ENCODE measurements at regions not wholly inside any gene's neighbourhood (a gene's known extent, or its start where the extent isn't known, plus 50 kb on each side); places are given as distances from the start of the nearest gene placed in this dataset.

DNA sequence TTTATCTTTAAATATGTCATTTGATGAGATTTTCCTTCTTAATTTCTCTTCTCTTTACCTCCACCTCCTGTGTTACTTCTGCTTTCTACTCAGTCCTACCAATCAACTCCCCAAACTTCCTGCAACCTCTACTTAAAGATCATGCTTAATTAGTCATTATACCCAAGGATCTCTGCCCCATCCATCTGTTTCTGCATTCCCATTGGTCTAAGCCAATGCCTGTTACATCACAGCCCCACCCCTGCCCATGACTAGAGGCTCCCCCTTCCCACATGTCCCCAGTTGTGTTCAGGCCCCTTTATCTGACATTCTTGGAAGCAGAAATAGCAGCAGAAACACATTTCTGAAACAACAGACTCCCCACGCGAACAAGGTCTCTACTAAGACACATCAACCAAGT is 319.1 kb upstream of the NFE2L3 start:
- TF ChIP-seq, protein P1, sequence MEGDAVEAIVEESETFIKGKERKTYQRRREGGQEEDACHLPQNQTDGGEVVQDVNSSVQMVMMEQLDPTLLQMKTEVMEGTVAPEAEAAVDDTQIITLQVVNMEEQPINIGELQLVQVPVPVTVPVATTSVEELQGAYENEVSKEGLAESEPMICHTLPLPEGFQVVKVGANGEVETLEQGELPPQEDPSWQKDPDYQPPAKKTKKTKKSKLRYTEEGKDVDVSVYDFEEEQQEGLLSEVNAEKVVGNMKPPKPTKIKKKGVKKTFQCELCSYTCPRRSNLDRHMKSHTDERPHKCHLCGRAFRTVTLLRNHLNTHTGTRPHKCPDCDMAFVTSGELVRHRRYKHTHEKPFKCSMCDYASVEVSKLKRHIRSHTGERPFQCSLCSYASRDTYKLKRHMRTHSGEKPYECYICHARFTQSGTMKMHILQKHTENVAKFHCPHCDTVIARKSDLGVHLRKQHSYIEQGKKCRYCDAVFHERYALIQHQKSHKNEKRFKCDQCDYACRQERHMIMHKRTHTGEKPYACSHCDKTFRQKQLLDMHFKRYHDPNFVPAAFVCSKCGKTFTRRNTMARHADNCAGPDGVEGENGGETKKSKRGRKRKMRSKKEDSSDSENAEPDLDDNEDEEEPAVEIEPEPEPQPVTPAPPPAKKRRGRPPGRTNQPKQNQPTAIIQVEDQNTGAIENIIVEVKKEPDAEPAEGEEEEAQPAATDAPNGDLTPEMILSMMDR (IDR thresholded peaks at IDR 0.05; ENCODE audit: low read depth, low read length) = no peak
- ChIA-PET POLR2A (no interaction called here), CTCF (interaction anchor here (0.9 to 1.3 kb wide), 3 partner anchors 9 to 22 kb away, joined by 3 read pairs; no protein-coding TSS in a partner anchor)
- no peak overlapping the region for H3K27ac ChIP-seq (ENCODE audit: low read depth, low read length)
- no peak overlapping the region for H3K4me3 ChIP-seq (ENCODE audit: low read depth, low read length)
- no peak for DNase-seq (ENCODE audit: low read depth, low spot score)
- H3K9me3 ChIP-seq (ENCODE audit: control insufficient read depth, insufficient read depth, low read length) = no peaks in the 10 kb centered on the region
- H3K27me3 ChIP-seq (ENCODE audit: control insufficient read depth, insufficient read depth, low read length) = no peaks in the 10 kb centered on the region

DNA sequence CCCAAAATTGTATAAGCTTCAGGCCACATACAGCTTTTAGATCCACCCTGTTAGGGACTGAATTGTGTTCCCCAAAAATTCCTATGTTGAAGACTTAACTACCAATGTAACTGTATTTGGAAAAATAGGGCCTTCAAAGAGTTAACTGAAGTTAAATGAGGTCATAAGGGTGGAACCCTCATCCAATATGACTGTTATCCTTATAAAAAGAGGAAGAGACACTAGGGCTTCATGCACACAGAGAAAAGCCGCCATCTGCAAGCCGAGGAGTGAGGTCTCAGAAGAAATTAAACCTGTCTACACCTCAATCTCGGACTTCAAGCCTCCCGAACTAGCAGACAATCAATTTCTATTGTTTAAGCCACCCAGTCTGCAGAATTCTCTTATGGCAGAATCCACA is 317.9 kb upstream of the NFE2L3 start:
- Histone ChIP-seq H3K4me3 (ENCODE audit: low read depth, low read length) (no peak overlapping the region), H3K27me3 (ENCODE audit: control insufficient read depth, insufficient read depth, low read length) (no peaks in the 10 kb centered on the region), H3K27ac (ENCODE audit: low read depth, low read length) (no peak overlapping the region), H3K9me3 (ENCODE audit: control insufficient read depth, insufficient read depth, low read length) (no peaks in the 10 kb centered on the region)
- TF ChIP-seq, protein P1 (IDR thresholded peaks at IDR 0.05; ENCODE audit: low read depth, low read length) = no peak
- POLR2A ChIA-PET = no interaction called here
- CTCF ChIA-PET = no interaction called here
- no peak for DNase-seq (ENCODE audit: low read depth, low spot score)

DNA sequence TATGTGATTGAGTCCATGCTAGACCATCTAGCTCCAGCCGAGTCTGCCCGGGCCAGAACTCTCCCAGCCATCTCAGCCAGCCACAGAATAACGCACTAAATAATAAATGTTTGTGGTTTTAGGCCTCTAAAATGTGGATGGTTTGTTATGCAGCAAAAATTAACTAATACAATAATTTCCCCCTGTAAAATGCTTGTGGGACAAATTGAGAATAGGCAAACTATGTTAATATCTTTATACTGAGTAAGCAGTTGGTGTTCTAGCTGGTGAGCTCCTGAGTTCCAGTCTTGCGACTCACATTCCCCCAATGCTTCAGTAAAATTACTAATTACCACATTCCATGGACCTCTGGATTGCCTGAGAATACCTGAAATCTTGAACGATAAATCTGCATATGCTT is 316.8 kb upstream of the NFE2L3 start:
- DNase-seq (ENCODE audit: low read depth, low spot score) = no peak

DNA sequence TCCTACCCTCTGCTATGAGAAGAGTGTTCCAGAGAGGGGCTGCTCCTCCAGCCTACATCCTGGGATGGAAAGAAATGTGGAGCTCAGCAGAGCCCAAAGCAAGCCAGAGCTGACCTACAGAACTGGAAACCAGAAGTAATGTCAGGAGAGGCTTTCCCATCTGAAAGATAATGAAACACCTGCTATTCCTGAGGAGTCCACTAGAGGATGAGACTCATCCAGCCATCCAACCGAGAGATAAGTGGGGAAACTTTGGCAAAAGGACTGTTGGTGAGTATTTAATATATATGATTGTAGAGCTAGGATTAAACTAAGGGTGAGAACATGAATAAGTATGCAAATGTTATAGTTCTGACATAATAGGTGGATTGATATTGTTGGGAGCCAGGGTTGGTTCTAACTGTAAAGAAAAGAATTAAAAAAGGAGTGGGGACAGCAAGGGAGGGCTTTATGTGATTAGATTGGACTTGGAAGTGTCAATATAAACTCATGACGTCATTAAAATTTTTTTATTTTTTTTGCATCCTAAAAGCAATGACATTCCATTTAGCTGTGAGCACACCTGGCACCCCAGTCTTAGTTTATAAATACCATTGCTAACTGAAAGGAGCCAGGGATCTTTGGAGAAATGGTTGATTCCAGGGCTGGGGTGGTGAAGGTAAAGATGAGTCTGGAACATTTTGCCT is 312.8 kb upstream of the NFE2L3 start:
- no peak overlapping the region for H3K27ac ChIP-seq (ENCODE audit: low read depth, low read length)
- ChIA-PET CTCF (interaction anchor here (1.1 to 3.6 kb wide), 8 partner anchors 8 to 113 kb away, joined by 3 to 15 read pairs (median 4); no protein-coding TSS in a partner anchor), POLR2A (no interaction called here)
- TF ChIP-seq, protein P1 (IDR thresholded peaks at IDR 0.05; ENCODE audit: low read depth, low read length) = peak; percentile 48
- H3K27me3 ChIP-seq (ENCODE audit: control insufficient read depth, insufficient read depth, low read length) = no peaks in the 10 kb centered on the region
- no peak overlapping the region for H3K4me3 ChIP-seq (ENCODE audit: low read depth, low read length)
- DNase-seq (ENCODE audit: low read depth, low spot score) = no peak
- no peaks in the 10 kb centered on the region for H3K9me3 ChIP-seq (ENCODE audit: control insufficient read depth, insufficient read depth, low read length)

More for the DNA sequence above, 316.8 kb upstream of the NFE2L3 start:
- Histone ChIP-seq H3K4me3 (ENCODE audit: low read depth, low read length) (no peak overlapping the region), H3K9me3 (ENCODE audit: control insufficient read depth, insufficient read depth, low read length) (no peaks in the 10 kb centered on the region), H3K27me3 (ENCODE audit: control insufficient read depth, insufficient read depth, low read length) (no peaks in the 10 kb centered on the region), H3K27ac (ENCODE audit: low read depth, low read length) (no peak overlapping the region)
- POLR2A ChIA-PET = interaction anchor here (1.4 kb wide), 2 partner anchors 12 to 30 kb away, joined by 3 to 7 read pairs; no protein-coding TSS in a partner anchor
- TF ChIP-seq, protein P1 (IDR thresholded peaks at IDR 0.05; ENCODE audit: low read depth, low read length) = no peak
- CTCF ChIA-PET = interaction anchor here (0.6 to 2.5 kb wide), 5 partner anchors 12 to 444 kb away, joined by 3 to 12 read pairs (median 4); no protein-coding TSS in a partner anchor

DNA sequence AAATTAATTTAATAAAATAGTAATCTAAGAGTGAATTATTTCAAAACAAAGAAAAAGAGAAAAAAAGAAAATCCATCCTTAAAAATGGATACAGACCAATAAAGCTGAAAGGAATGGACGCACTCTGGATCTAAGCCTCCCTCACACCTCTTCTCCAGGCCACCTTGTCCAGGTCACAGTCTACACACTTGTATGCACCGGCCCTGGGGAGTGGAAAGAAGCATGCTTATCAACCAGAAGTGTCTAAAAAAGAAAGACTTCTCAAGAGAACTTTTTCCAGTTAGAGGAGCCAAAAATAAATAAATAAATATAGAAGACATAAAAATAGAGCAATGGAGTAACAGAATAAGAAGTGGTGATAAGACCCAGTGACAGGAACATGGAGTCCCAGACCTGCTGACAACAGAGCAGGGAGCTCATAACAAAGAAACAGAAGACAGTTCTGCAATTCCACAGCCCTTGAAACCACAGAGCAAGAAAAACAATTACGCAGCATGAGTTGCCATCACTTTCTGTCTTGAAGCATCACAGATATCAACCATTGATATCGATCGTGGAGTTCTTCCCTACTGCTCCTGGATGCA is 311.7 kb upstream of the NFE2L3 start:
- no peak for DNase-seq (ENCODE audit: low read depth, low spot score)
- H3K9me3 ChIP-seq (ENCODE audit: control insufficient read depth, insufficient read depth, low read length) = no peaks in the 10 kb centered on the region
- H3K27ac ChIP-seq (ENCODE audit: low read depth, low read length) = no peak overlapping the region
- ChIA-PET CTCF (interaction anchor here (1.3 to 3.6 kb wide), 2 partner anchors 12 to 14 kb away, joined by 3 to 15 read pairs; no protein-coding TSS in a partner anchor), POLR2A (no interaction called here)
- no peak overlapping the region for H3K4me3 ChIP-seq (ENCODE audit: low read depth, low read length)
- TF ChIP-seq, protein P1 (IDR thresholded peaks at IDR 0.05; ENCODE audit: low read depth, low read length) = no peak
- H3K27me3 ChIP-seq (ENCODE audit: control insufficient read depth, insufficient read depth, low read length) = no peaks in the 10 kb centered on the region

Measured in AG04450 (cell line).